ENCODE measurements at regions not wholly inside any gene's neighbourhood (a gene's known extent, or its start where the extent isn't known, plus 50 kb on each side); places are given as distances from the start of the nearest gene placed in this dataset.

DNA sequence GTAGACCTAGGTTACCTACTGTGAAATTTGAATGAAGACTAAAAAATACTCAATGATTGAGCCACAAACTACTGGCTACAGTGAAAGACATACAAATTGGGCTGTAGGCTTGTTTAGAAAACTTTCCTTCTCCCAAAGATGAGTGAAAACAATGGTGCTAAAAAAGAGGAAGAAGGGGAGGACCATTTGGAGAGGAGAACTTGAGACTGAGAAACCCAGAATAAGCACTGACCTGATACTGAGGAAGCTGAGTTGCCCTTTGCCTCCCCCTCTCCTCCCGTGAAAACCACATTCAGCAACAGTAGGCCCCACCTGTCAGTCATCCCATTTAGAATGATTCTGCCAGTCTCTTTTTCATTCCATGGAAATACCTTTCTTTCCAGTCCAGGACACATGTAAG lies 484.0 kb upstream of the TGFBR2 start:
- no peak for DNase-seq

DNA sequence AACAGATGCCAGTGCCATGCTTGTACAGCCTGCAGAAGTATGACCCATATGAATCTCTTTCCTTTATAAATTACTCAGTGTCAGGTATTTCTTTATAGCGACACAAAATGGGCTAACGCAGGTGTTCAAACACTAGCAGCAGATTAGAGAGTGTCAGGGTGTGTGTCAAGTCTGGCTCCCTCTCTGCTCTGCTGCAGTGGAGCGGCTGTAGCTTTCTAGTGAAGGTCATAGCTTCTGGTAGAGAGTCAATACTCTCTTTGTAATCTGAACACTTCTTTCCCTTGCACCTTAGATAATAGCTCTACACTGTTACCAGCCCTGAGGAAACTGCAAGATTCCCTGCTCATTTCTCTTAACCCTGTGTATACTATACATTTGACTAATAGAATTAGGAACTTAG lies 483.2 kb upstream of the TGFBR2 start:
- DNase-seq: no peak

DNA sequence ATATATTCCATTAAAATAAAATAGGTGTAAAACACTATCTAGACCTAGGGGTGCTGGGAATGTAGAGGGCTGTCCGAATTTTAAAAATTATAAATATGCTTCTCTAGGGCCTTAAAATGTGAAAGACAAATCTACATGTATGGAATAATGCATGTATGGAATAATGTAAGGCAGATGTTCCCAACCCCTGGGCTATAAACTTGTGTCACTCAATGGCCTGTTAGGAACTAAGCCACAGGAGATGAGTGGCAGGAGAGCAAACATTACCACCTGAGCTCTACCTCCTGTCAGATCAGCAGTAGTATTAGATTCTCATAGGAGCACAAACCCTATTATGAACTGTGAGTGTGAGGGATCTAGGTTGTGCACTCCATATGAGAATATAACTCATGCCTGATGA lies 482.6 kb upstream of the TGFBR2 start:
- no peak for DNase-seq

DNA sequence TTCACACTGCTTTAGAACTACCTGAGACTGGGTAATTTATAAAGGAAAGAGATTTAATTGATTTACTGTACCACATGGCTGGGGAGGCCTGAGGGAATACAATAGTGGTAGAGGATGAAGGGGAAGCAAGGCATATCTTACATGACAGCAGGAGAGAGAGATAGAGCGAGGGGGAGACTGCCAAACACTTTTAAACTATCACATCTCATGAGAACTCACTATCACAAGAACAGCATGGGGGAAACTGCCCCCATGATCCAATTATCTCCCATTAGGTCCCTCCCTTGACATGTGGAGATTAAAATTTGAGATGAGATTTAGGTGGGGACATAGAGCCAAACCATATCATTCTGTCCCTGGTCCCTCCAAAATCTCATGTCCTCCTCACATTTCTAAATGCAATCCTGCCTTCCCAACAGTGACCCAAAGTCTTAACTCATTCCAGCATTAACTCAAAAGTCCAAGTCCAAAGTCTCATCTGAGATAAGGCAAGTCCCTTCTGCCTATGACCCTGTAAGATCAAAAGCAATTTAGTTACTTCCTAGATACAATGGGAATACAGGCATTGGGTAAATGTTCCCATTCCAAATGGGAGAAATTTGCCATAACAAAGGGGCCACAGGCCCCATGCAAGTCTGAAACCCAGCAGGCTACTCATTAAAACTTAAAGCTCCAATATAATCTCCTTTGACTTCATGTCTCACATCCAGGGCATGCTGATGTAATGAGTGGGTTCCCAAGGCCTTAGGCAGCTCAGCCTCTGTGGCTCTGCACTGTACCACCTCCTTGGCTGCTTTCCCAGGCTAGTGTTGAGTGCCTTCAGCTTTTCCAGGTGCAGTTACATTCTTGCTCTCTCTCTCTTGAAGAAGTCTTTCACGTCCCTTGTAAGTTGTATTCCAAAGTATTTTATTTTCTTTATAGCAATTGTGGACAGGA lies 481.7 kb upstream of the TGFBR2 start:
- peak; percentile 25 to 54 for DNase-seq

GRCh38 chr3:30129765-30130164 lies 476.6 kb upstream of the TGFBR2 start:
- DNase-seq: no peak

GRCh38 chr3:30130391-30130790 lies 476.0 kb upstream of the TGFBR2 start:
- DNase-seq: no peak

DNA sequence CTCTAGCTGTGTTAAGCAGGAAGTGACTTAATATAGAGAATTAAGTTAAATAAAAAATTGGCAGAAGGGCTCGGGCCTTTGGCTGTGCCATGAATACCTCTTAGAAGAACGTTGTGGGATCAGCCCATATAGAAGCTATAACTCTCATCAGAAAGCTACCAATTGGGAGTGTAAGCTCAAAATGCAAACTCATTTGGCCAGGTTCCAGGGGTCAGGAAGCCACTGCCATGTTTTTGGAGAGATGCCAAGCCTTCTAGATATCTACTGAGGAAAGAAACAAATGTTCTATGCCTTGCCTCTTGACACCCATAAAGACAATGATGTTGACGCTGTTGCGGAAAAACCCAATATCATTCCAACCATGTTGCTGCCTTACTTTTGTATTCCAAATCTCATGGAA lies 475.2 kb upstream of the TGFBR2 start:
- peak; percentile 68 to 73 for DNase-seq

DNA sequence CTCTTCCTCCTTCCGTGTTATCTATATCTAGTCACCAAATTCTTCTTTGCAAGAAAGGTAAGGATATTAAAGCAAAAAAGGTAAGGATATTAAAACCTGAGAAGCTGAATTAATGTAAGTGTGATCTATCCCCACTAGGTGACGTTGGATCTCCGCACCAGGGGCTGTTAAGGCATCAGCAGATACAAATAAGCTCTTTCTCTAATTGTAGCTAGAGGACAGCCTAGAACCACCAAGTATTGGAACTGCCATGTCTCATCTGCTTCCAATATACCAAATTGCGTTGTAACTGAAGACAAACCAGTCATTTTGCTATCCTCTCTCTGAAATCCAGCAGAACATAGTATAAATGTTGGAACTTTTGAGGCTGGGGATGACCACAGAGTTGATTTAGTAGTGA lies 471.2 kb upstream of the TGFBR2 start:
- no peak for DNase-seq

- no peak for DNase-seq
These were observed 467.1 kb upstream of the TGFBR2 start for GRCh38 chr3:30139283-30139682.

GRCh38 chr3:30140356-30141075 lies 465.9 kb upstream of the TGFBR2 start:
- no peak for DNase-seq

- peak in 1 of 2 experiments; percentile 51 for DNase-seq
These were observed 465.2 kb upstream of the TGFBR2 start for GRCh38 chr3:30141178-30141581.

GRCh38 chr3:30141927-30142326 lies 464.5 kb upstream of the TGFBR2 start:
- DNase-seq: no peak

- no peak for DNase-seq
These were observed 463.5 kb upstream of the TGFBR2 start for GRCh38 chr3:30142946-30143345.

DNA sequence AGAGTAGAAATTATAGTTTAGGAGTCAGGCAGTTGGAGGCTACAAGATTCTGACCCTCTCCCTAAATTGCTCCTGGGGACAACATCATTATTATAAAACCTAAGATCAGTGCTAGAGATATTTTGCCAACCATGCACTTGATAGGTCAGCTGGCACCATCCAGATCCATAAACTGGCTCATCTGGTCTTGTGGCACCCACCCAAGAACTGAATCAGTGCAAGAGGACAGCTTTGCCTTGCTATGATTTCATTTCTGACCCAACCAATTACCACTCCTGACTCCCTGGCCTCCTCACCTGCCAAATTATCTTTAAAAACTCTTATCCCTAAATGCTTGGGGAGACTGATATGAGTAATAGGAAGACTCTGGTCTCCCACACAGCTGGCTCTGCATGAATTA lies 461.1 kb upstream of the TGFBR2 start:
- no peak for DNase-seq

DNA sequence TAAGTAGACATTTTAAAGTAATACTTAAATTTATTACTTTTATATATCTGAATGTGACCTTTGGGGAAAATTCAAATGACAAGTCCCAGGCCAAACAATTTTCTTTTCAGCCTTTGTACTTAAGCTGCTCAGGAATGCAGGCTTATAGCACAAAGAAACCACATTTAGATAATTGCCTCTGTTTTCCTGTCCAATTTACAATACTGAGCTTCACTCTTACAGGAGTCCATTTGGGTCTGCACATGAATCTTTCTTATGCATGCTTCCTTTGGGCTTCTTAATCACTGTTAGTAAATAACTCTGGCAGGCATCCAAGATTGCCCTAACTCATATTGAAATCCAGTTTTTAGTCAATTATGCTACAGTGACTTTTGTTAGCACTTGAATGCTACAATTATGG lies 459.4 kb upstream of the TGFBR2 start:
- no peak for DNase-seq

DNA sequence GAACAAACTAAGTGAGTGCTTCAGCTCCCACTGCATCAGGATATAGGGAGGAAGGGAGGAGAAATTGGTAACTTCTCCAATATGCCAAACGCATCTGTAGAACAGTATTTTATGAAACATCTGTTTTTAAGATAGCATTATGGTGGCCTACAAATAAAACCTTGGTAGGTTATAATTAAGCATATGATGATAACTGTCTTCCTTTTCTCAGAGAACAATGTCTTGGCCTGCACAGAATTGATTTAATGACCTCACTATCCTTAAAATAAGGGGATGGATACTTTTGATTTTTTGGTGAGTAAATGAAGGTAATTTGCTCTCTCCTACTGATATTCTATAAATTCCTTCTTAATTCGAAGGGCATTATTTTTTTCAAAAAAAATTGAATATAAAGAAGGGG lies 451.5 kb upstream of the TGFBR2 start:
- DNase-seq: no peak

DNA sequence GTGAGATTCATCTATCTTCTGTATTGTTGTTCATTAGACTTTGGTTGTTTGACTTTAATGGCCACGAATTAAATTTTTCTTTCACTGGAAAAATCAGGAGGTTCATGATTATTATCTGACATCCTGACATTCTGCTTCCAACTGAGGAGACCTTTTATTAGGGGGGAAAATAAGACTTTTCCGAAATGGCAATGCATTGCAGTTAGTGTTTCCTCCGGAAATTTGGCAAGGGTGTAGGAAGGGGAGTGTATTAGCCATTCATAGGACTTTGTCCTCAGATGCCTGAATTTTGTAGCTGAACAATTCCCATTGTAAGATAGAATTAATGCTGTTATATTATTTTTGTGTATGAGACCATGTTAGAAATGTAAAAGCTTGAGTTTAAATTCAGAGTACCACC lies 450.6 kb upstream of the TGFBR2 start:
- no peak for DNase-seq

DNA sequence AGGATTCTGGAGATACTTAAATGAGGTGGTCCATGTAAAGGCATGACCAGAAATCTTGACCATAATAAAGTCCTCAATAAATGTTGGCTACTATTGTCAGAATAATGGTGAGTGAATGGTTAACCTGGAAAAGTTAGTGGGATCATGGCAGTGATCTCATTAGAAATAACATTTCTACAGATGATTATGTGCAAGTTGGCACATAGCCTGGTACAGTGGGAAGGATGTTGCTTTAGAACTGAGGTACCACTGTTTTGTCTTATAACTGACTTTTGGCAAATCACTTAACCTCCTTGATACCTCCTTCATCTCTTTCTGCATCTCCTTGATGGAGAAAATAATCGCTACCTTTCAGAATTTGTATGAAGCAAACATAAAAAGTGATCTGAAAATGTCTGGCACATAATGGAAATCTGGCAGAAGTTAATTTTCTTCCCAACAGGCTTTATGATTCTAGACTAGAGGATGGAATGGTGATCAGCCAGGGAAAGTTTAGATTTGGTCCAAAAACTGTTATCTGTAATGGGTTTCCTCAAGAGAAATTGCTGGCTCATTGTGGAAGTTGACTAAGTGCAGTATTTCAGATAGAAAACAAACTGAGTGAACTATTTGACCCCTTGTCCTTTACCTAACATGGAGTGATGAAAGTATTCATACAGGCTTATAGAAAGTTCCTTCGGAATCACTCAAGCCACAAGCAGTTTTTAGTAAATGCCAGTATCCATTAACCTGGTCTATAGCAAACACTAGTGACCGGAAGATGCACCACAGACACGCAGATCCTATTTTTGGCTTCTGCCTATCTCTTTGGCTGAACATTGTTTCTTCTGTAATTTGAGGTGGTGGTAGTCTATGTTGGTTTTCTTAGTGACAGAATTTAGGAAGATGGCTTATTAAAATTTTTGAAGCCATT lies 449.6 kb upstream of the TGFBR2 start:
- no peak for DNase-seq

DNA sequence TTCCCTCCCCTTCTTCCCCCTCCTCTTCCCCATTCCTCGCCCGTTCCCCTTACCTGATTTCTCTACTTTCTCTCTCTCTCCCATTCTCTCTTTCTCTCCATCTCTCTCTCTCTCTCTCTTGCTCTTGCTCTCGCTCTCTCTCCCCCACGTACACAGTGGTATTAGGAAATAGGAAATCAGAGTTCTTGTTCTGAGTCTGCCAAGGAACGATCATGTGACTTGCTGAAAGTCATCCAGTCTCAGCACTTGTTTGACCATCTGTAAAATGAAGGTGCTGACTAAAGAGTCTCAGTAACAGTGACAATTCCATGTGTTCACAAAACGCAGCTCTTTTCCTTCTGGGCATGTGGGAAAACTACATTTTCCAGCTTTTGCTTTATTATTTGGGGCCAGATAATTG lies 445.0 kb upstream of the TGFBR2 start:
- DNase-seq: no peak

- no peak for DNase-seq
These were observed 443.8 kb upstream of the TGFBR2 start for GRCh38 chr3:30162579-30162978.

DNA sequence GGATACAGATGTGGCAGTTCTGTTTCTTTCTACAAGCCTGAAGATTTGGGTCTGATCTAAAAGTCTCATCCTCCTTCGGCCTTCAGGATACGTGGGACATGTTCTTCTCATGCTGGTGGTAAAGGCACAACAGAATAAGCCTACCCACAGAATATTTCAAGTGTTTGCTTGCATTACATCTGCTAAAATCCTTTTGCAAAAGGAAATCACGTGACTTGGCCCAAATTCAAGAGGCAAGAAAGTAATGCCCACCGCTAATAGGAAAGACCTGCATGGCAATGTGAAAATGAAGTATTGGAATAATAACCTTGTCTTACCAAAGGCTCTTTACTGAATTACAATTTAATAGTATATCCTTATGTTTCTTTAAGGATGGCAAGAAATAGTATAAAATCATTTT lies 439.9 kb upstream of the TGFBR2 start:
- DNase-seq: no peak

GRCh38 chr3:30167541-30168011 lies 438.8 kb upstream of the TGFBR2 start:
- peak in 1 of 2 experiments; percentile 18 for DNase-seq

DNA sequence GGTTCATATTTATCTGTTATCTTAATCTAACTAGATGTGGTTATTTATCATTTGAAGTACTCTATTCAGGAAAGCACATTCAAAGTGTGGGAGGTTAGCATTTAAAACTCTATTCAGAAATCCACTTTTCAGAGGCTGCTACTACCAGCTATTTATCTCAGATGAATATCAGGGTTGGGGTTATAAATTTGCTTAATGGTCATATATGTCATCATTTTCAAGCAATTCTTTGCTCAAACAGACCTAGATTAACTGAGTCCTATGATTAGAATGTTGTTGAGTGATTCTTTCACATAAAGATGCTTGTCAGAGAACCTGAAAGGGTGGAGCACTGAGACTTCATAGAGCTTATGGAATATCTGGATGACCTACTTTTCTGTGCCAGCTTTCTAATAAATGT lies 436.9 kb upstream of the TGFBR2 start:
- DNase-seq: no peak

Measured in NCI-H2081 (cell line).